ENCODE measurements at regions not wholly inside any gene's neighbourhood (a gene's known extent, or its start where the extent isn't known, plus 50 kb on each side); places are given as distances from the start of the nearest gene placed in this dataset.

DNA sequence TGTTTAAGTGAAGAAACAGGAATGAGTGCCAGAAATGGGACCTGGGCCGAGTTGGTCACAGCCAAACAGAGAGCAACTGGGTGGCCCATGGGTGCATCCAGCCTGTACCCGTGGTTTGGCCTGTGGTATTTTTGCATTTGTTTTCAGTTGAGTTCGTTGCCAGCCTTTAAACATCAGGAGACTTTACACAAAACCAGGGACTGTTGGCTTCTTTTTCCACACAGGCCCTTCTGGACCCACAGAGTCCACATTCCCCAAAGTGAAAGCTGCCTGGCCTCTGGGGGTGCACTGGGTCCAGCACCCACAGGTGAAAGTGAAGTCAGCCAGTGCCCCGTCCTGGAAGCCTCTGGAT is 54.1 kb upstream of the TNS3 start:
- H3K27me3 ChIP-seq (ENCODE audit: insufficient read depth, poor library complexity, severe bottlenecking), result no peaks in the 10 kb centered on the region
- no peak overlapping the region for H3K27ac ChIP-seq (replicated peaks)
- TF ChIP-seq POLR2AphosphoS5 (IDR thresholded peaks at IDR 0.05; ENCODE audit: low read depth), result no peak
- no peak for TF ChIP-seq SPI1 (IDR thresholded peaks at IDR 0.05; ENCODE audit: borderline replicate concordance, low read depth)
- TF ChIP-seq GABPA (IDR thresholded peaks at IDR 0.05; ENCODE audit: low read depth), result no peak
- TF ChIP-seq, protein P1, sequence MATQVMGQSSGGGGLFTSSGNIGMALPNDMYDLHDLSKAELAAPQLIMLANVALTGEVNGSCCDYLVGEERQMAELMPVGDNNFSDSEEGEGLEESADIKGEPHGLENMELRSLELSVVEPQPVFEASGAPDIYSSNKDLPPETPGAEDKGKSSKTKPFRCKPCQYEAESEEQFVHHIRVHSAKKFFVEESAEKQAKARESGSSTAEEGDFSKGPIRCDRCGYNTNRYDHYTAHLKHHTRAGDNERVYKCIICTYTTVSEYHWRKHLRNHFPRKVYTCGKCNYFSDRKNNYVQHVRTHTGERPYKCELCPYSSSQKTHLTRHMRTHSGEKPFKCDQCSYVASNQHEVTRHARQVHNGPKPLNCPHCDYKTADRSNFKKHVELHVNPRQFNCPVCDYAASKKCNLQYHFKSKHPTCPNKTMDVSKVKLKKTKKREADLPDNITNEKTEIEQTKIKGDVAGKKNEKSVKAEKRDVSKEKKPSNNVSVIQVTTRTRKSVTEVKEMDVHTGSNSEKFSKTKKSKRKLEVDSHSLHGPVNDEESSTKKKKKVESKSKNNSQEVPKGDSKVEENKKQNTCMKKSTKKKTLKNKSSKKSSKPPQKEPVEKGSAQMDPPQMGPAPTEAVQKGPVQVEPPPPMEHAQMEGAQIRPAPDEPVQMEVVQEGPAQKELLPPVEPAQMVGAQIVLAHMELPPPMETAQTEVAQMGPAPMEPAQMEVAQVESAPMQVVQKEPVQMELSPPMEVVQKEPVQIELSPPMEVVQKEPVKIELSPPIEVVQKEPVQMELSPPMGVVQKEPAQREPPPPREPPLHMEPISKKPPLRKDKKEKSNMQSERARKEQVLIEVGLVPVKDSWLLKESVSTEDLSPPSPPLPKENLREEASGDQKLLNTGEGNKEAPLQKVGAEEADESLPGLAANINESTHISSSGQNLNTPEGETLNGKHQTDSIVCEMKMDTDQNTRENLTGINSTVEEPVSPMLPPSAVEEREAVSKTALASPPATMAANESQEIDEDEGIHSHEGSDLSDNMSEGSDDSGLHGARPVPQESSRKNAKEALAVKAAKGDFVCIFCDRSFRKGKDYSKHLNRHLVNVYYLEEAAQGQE (IDR thresholded peaks at IDR 0.05; ENCODE audit: insufficient replicate concordance, low read depth), result no peak
- TF ChIP-seq, protein P2, sequence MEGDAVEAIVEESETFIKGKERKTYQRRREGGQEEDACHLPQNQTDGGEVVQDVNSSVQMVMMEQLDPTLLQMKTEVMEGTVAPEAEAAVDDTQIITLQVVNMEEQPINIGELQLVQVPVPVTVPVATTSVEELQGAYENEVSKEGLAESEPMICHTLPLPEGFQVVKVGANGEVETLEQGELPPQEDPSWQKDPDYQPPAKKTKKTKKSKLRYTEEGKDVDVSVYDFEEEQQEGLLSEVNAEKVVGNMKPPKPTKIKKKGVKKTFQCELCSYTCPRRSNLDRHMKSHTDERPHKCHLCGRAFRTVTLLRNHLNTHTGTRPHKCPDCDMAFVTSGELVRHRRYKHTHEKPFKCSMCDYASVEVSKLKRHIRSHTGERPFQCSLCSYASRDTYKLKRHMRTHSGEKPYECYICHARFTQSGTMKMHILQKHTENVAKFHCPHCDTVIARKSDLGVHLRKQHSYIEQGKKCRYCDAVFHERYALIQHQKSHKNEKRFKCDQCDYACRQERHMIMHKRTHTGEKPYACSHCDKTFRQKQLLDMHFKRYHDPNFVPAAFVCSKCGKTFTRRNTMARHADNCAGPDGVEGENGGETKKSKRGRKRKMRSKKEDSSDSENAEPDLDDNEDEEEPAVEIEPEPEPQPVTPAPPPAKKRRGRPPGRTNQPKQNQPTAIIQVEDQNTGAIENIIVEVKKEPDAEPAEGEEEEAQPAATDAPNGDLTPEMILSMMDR (IDR thresholded peaks at IDR 0.05; ENCODE audit: insufficient read depth, low read length), result no peak
- DNase-seq (ENCODE audit: low read depth in 1 of 2, low spot score in 1 of 2), result no peak
- H3K4me3 ChIP-seq (replicated peaks; ENCODE audit: insufficient read depth, low read length), result no peak overlapping the region

DNA sequence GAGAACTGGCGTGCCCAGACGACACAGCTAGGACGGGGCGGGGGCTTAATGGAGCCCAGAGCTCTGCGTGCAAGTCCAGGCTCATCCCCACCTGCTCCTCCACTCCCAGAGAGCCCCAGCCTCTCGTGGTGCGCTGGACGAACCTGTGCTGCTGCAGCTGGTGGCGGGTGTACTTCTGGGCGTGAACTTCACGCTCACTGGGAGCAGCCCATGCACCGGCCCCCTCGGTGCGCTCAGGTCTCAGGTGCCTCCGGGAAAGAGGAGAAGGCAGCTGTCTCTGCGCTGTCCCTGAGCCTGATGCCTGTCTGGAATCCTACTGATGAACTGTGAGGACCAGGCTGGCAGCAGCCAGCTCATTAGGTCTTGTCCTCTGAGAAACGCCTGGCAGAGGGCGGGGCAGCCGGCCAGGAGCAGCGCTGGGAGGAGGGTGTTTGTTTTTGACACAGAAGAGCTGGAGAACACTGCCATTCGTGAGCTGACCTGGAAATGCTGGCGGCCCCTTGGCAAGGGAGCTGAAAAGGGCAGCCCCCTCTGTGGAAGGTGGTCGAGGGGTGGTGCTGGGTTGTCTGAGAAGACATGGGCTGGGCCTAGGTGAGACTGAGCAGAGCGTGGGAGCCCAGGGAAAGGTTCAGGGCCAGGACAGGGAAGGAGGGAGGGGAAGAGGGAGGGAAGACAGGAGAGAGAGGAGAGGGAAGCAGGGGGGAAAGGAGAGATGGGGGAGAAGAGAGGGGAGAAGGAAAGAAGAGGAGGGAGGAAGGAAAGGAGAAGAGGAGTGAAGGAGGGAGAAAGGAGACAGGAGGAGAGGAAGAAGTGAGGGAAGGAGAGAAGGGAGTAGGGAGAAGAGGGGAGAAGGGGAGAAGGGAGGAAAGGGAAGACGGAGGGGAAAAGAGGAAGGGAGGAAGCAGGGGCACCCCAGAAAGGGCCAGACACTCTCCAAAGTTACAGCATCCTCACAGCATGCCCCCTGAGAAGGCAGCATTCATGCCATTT is 53.5 kb upstream of the TNS3 start:
- no peaks in the 10 kb centered on the region for H3K27me3 ChIP-seq (ENCODE audit: insufficient read depth, poor library complexity, severe bottlenecking)
- TF ChIP-seq, protein P1 (IDR thresholded peaks at IDR 0.05; ENCODE audit: insufficient replicate concordance, low read depth), result no peak
- TF ChIP-seq, protein P2 (IDR thresholded peaks at IDR 0.05; ENCODE audit: insufficient read depth, low read length), result no peak
- no peak for TF ChIP-seq GABPA (IDR thresholded peaks at IDR 0.05; ENCODE audit: low read depth)
- TF ChIP-seq POLR2AphosphoS5 (IDR thresholded peaks at IDR 0.05; ENCODE audit: low read depth), result no peak
- no peak for TF ChIP-seq SPI1 (IDR thresholded peaks at IDR 0.05; ENCODE audit: borderline replicate concordance, low read depth)
- no peak for DNase-seq (ENCODE audit: low read depth in 1 of 2, low spot score in 1 of 2)
- H3K4me3 ChIP-seq (replicated peaks; ENCODE audit: insufficient read depth, low read length), result no peak overlapping the region
- no peak overlapping the region for H3K27ac ChIP-seq (replicated peaks)

DNA sequence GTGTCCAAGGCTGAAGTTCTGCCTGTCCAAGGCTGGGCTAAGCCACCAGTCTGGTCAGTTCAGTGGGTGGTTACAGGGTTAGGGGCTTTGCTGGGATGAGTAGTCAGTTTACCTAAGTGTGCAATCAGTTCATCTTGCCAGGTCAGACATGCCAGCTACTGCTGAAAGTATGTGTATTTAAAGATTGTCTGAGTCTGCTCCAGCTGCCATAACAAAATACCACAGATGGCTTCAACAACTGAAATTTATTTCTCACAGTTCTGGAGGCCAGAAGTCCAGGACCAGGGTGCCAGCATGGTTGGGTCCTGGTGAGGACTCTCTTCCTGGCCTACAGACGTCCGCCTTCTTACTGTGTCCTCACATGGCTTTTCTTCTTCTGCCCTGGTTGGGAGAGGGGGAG is 52.4 kb upstream of the TNS3 start:
- no peak for DNase-seq (ENCODE audit: low read depth in 1 of 2, low spot score in 1 of 2)
- TF ChIP-seq, protein P1 (IDR thresholded peaks at IDR 0.05; ENCODE audit: insufficient replicate concordance, low read depth), result no peak
- no peak for TF ChIP-seq SPI1 (IDR thresholded peaks at IDR 0.05; ENCODE audit: borderline replicate concordance, low read depth)
- TF ChIP-seq, protein P2 (IDR thresholded peaks at IDR 0.05; ENCODE audit: insufficient read depth, low read length), result no peak
- TF ChIP-seq GABPA (IDR thresholded peaks at IDR 0.05; ENCODE audit: low read depth), result no peak
- no peak for TF ChIP-seq POLR2AphosphoS5 (IDR thresholded peaks at IDR 0.05; ENCODE audit: low read depth)
- no peak overlapping the region for H3K27ac ChIP-seq (replicated peaks)
- no peaks in the 10 kb centered on the region for H3K27me3 ChIP-seq (ENCODE audit: insufficient read depth, poor library complexity, severe bottlenecking)
- no peak overlapping the region for H3K4me3 ChIP-seq (replicated peaks; ENCODE audit: insufficient read depth, low read length)

Measured in HL-60 (cell line).